Peyer's patch (tissue), 4 donors: ENCODE measurements at regions not wholly inside any gene's neighbourhood (a gene's known extent, or its start where the extent isn't known, plus 50 kb on each side); places are given as distances from the start of the nearest gene placed in this dataset.
A peak's percentile ranks its signal among the peaks of the same experiment; 100 is the strongest.

Experiments
- DNase-seq, 3 donors: peaks; one replicate each; pipeline ENCODE4 v3.0.0-alpha.2; 2017 to 2019
- H3K27ac ChIP-seq, 4 donors: fragments of 200-600 bp; sonication (generic); one replicate each; pipeline ENCODE4 v1.5.1; 2016 to 2019
- H3K27me3 ChIP-seq, 2 donors: fragments of 200-600 bp; sonication (generic); one replicate each; pipeline ENCODE4 v1.5.1; 2019
- H3K36me3 ChIP-seq, 3 donors: fragments of 200-600 bp; sonication (generic); one replicate each; pipeline ENCODE4 v1.5.1; 2016 to 2019
- H3K4me1 ChIP-seq, 4 donors: fragments of 200-600 bp; sonication (generic); one replicate each; pipeline ENCODE4 v1.5.1; 2016 to 2019
- H3K4me3 ChIP-seq, 4 donors: fragments of 200-600 bp; sonication (generic); 1 replicate in 3 of 4; 2 replicates in 1 of 4; pipeline ENCODE4 v1.5.1; 2016 to 2019; ENCODE audit warnings: mild to moderate bottlenecking in 1 of 4
- H3K9me3 ChIP-seq, 4 donors: fragments of 200-600 bp; sonication (generic); one replicate each; pipeline ENCODE4 v1.5.1; 2016 to 2019; ENCODE audit warnings: mild to moderate bottlenecking in 1 of 4
- POLR2A ChIP-seq, 2 donors: fragments of 450-650 bp; IDR thresholded peaks; one replicate each; pipeline ENCODE4 v1.5.1; 2017; ENCODE audit warnings: antibody characterized with exemption in 2 of 2, mild to moderate bottlenecking in 2 of 2, moderate library complexity in 2 of 2
- TF ChIP-seq, protein P1 (sequence below), 6 experiments: fragments of 450-650 bp in 4 of 6; fragments of 200-600 bp in 2 of 6; sonication (generic) in 1 of 6; IDR thresholded peaks; one replicate each; pipeline ENCODE4 v1.5.1; 2017 to 2019; ENCODE audit warnings: antibody characterized with exemption in 6 of 6, mild to moderate bottlenecking in 3 of 6, moderate library complexity in 1 of 6

DNA sequence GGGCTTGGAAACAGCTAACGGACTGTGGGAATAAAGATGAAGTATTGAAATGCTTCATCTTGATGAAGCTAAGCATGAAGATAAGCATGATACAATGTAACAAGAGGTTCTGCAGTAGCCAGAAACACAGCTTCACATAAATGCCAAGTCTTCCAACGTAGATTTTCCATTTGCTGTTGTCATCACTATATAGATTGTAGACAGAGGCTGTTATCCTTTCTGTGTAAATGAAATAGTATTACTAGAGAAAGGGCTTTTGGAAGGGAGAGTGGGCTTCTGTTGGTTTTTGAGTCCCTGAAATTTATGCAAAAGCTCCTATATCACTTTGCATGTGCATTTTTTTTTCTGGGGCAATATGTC is 649.0 kb downstream of the RNF144B start:
- TF ChIP-seq, protein P1, sequence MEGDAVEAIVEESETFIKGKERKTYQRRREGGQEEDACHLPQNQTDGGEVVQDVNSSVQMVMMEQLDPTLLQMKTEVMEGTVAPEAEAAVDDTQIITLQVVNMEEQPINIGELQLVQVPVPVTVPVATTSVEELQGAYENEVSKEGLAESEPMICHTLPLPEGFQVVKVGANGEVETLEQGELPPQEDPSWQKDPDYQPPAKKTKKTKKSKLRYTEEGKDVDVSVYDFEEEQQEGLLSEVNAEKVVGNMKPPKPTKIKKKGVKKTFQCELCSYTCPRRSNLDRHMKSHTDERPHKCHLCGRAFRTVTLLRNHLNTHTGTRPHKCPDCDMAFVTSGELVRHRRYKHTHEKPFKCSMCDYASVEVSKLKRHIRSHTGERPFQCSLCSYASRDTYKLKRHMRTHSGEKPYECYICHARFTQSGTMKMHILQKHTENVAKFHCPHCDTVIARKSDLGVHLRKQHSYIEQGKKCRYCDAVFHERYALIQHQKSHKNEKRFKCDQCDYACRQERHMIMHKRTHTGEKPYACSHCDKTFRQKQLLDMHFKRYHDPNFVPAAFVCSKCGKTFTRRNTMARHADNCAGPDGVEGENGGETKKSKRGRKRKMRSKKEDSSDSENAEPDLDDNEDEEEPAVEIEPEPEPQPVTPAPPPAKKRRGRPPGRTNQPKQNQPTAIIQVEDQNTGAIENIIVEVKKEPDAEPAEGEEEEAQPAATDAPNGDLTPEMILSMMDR (IDR thresholded peaks at IDR 0.05), result no peak
- TF ChIP-seq POLR2A (IDR thresholded peaks at IDR 0.05), result no peak
- Histone ChIP-seq H3K9me3 (no peaks in the 10 kb centered on the region), H3K27me3 (no peaks in the 10 kb centered on the region), H3K27ac (peak overlapping the region in 1 of 4 donors; percentile 13), H3K4me1 (peaks cover 0 to 3% (median 0%) of the 10 kb centered on the region in 4 donors), H3K4me3 (no peak overlapping the region), H3K36me3 (no peaks in the 10 kb centered on the region)
- no peak for DNase-seq

DNA sequence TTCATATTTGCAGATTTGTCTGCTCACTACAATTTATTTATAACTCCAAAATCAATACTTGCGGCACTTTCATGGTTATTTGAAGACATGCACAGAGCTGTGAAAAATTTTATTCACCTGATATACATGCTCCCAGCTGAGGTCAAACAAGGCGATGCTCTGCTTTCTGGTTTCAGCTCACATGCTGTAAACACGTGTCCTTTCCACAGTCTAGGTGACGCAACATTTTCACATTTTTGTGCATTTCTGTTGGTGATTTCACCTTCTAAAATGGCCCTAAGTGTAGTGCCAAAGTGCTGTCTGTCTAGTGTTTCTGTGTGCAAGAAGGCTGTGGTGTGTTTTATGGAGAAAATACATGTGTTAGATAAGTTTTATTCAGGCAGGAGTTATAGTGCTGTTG is 650.5 kb downstream of the RNF144B start:
- no peaks in the 10 kb centered on the region for H3K36me3 ChIP-seq
- no peak for DNase-seq
- no peak for TF ChIP-seq POLR2A (IDR thresholded peaks at IDR 0.05)
- no peak overlapping the region for H3K27ac ChIP-seq
- H3K27me3 ChIP-seq, result no peaks in the 10 kb centered on the region
- H3K4me1 ChIP-seq, result peaks cover 0 to 3% (median 0%) of the 10 kb centered on the region in 4 donors
- H3K4me3 ChIP-seq, result no peak overlapping the region
- no peaks in the 10 kb centered on the region for H3K9me3 ChIP-seq

DNA sequence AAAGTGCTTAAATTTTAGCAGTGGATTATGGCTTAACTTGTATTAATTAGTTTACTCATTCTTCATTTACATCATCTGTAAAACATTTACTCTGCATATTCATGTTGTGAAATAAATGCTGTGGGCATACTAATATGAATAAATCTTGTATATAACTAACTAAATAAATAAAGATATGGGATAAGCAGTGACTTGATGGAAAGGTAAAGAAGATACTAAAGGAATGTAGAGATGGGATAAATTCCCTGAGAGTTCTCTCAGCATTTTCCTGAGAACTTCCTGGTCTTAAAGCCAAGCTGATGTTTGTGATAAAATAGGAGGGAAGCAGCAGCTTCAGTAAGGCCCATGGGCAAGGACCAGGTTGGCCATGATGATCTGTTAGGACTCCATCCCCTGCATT is 652.1 kb downstream of the RNF144B start:
- Histone ChIP-seq H3K36me3 (no peaks in the 10 kb centered on the region), H3K9me3 (no peaks in the 10 kb centered on the region), H3K27ac (no peak overlapping the region), H3K4me3 (no peak overlapping the region), H3K27me3 (no peaks in the 10 kb centered on the region), H3K4me1 (peaks cover 0 to 3% (median 0%) of the 10 kb centered on the region in 4 donors)
- DNase-seq, result no peak
- no peak for TF ChIP-seq POLR2A (IDR thresholded peaks at IDR 0.05)
- TF ChIP-seq, protein P1 (IDR thresholded peaks at IDR 0.05), result no peak

DNA sequence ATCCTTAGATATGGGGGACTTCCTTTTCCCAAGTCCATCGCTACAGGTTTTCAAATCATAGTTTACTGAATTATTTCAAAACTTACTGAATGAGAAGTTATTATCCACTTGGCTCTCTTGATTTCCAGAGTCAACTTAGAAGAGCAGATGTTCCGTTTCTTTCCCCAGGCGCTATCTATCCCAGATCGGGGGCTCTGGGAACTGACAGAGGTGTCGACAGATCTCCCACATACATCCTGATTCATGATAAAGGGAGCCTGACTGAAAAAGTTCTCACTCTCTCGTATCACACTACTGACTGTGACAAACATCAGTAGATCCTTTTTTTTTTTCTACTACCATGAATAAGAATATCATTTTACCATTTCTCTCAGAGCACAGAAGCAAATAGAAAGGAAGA is 654.8 kb downstream of the RNF144B start:
- Histone ChIP-seq H3K4me1 (no peaks in the 10 kb centered on the region), H3K27me3 (no peaks in the 10 kb centered on the region), H3K9me3 (no peaks in the 10 kb centered on the region), H3K4me3 (no peak overlapping the region), H3K36me3 (no peaks in the 10 kb centered on the region), H3K27ac (no peak overlapping the region)
- no peak for DNase-seq
- TF ChIP-seq, protein P1 (IDR thresholded peaks at IDR 0.05), result no peak
- TF ChIP-seq POLR2A (IDR thresholded peaks at IDR 0.05), result no peak

DNA sequence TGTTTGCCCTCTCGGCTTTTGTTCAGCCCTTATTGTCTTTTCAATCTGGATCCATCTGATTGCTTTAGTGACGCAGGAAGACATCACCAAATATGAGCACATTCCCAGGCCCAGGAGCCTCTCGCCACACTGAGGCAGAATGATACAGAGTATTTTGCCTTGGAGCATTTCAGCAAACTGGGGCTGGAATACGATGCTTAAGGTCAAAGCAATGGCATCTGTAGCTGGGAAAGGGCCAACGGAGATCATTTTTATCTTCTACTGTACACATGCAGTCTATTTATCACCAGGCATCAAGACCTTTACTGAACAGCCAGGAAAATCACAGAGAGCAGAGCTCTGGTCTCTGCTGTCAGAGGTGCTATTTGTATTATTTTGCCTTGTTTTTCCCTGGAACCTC is 655.3 kb downstream of the RNF144B start:
- H3K4me1 ChIP-seq, result no peaks in the 10 kb centered on the region
- no peak overlapping the region for H3K27ac ChIP-seq
- no peak overlapping the region for H3K4me3 ChIP-seq
- no peak for DNase-seq
- H3K9me3 ChIP-seq, result no peaks in the 10 kb centered on the region
- H3K36me3 ChIP-seq, result no peaks in the 10 kb centered on the region
- no peaks in the 10 kb centered on the region for H3K27me3 ChIP-seq
- TF ChIP-seq, protein P1 (IDR thresholded peaks at IDR 0.05), result no peak

DNA sequence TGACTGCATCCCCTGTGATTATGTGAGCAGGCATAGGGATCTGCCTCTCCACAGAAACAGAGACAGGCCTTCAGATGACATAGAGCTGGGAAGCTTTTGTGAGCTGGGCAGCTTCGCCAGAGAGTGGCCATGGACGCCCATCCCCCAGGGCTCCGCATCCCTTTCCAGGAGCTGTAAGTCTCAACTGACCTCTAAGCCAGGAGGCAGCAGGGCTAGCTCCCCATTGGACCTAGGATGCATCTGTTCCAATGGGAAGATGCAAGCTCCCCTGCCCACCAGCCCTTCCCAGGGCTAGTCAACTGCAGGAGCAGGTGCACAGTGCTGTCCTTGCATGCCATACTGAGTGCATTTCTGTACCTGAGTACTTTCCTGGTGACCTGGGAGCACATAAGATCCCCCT is 663.6 kb downstream of the RNF144B start:
- Histone ChIP-seq H3K27me3 (no peaks in the 10 kb centered on the region), H3K9me3 (no peaks in the 10 kb centered on the region), H3K4me1 (no peaks in the 10 kb centered on the region), H3K4me3 (no peak overlapping the region), H3K27ac (no peak overlapping the region), H3K36me3 (no peaks in the 10 kb centered on the region)
- TF ChIP-seq POLR2A (IDR thresholded peaks at IDR 0.05), result no peak
- TF ChIP-seq, protein P1 (IDR thresholded peaks at IDR 0.05), result no peak
- no peak for DNase-seq
